Femur (tissue), 1 donor: ENCODE measurements at regions not wholly inside any gene's neighbourhood (a gene's known extent, or its start where the extent isn't known, plus 50 kb on each side); places are given as distances from the start of the nearest gene placed in this dataset.
A peak's percentile ranks its signal among the peaks of the same experiment; 100 is the strongest.

ENCODE experiments used
- DNase-seq: peaks from one replicate; pipeline ENCODE4 v3.0.0-alpha.2; 2017

- DNase-seq: no peak
These were observed 62.5 kb upstream of the GDNF start for GRCh38 chr5:37902323-37902722.

GRCh38 chr5:37900692-37901091 is 60.9 kb upstream of the GDNF start:
- peak; percentile 57 for DNase-seq

- no peak for DNase-seq
These were observed 59.2 kb upstream of the GDNF start for GRCh38 chr5:37899037-37899436.

GRCh38 chr5:37896159-37896558 is 56.3 kb upstream of the GDNF start:
- DNase-seq: no peak

- peak; percentile 55 for DNase-seq
These were observed 53.7 kb upstream of the GDNF start for GRCh38 chr5:37893434-37894134.

- DNase-seq: no peak
These were observed 52.7 kb upstream of the GDNF start for GRCh38 chr5:37892586-37892985.

GRCh38 chr5:37891832-37892231 is 52.0 kb upstream of the GDNF start:
- DNase-seq: no peak

- no peak for DNase-seq
These were observed 49.9 kb upstream of the GDNF start for GRCh38 chr5:37889612-37890317.
